ENCODE measurements at regions not wholly inside any gene's neighbourhood (a gene's known extent, or its start where the extent isn't known, plus 50 kb on each side); places are given as distances from the start of the nearest gene placed in this dataset.

- TF ChIP-seq POLR2AphosphoS5 (IDR thresholded peaks at IDR 0.05; ENCODE audit: insufficient read depth in 1 of 2, low read depth in 1 of 2) = no peak
- TF ChIP-seq CTCF (IDR thresholded peaks at IDR 0.05) = no peak
- no peak for TF ChIP-seq POLR2A (IDR thresholded peaks at IDR 0.05)
These were observed 707.8 kb downstream of the UQCRFS1 start for GRCh38 chr19:28505134-28505533.

Data from vagina (tissue), 2 donors.